Common myeloid progenitor, CD34-positive (primary cell): ENCODE measurements at regions not wholly inside any gene's neighbourhood (a gene's known extent, or its start where the extent isn't known, plus 50 kb on each side); places are given as distances from the start of the nearest gene placed in this dataset.

Source experiments
- CTCF ChIA-PET: fragments of 350-600 bp; sonication (Branson Sonifier 250); formaldehyde crosslinking; loops from one replicate; lab custom pipeline; 2021; ENCODE audit warnings: antibody characterized with exemption; lab: Charles Lee
- POLR2A ChIA-PET: fragments of 350-600 bp; sonication (Branson Sonifier 250); formaldehyde crosslinking; loops from one replicate; lab custom pipeline; 2021; ENCODE audit warnings: antibody characterized with exemption; lab: Charles Lee
- DNase-seq, 3 donors: peaks; one replicate each; pipeline versions ENCODE4 v3.0.0 to v3.0.0-alpha.2; 2013
- H3K27ac ChIP-seq, 2 experiments: 1 replicate in 1 of 2; 2 replicates in 1 of 2; pipeline ENCODE4 v1.7.0; 2013; ENCODE audit warnings: inconsistent platforms in 2 of 2, low read length in 2 of 2, mild to moderate bottlenecking in 2 of 2, low read depth in 1 of 2, moderate library complexity in 1 of 2; ENCODE audit not compliant: severe bottlenecking in 2 of 2, insufficient read depth in 1 of 2, poor library complexity in 1 of 2
- H3K27me3 ChIP-seq, 5 experiments: replicated peaks in 2 of 5; 1 replicate in 3 of 5; 2 replicates in 2 of 5; pipeline versions ENCODE4 v1.6.1 to v1.7.0; 2013; ENCODE audit warnings: low read length in 4 of 5, mild to moderate bottlenecking in 2 of 5, moderate library complexity in 2 of 5, inconsistent platforms in 1 of 5; ENCODE audit not compliant: insufficient read depth in 5 of 5, control insufficient read depth in 4 of 5
- H3K36me3 ChIP-seq, 4 experiments: 1 replicate in 2 of 4; 2 replicates in 2 of 4; pipeline versions ENCODE4 v1.6.1 to v1.7.0; 2013; ENCODE audit warnings: low read length in 3 of 4, control low read depth in 1 of 4, mild to moderate bottlenecking in 1 of 4; ENCODE audit not compliant: control insufficient read depth in 4 of 4, insufficient read depth in 4 of 4
- H3K4me1 ChIP-seq, 4 experiments: 1 replicate in 3 of 4; 2 replicates in 1 of 4; pipeline versions ENCODE4 v1.6.1 to v1.7.1; 2013; ENCODE audit warnings: low read length in 3 of 4, mild to moderate bottlenecking in 3 of 4, control low read depth in 1 of 4, inconsistent platforms in 1 of 4, moderate library complexity in 1 of 4; ENCODE audit not compliant: control insufficient read depth in 4 of 4, insufficient read depth in 4 of 4; ENCODE audit errors: control extremely low read depth in 1 of 4
- H3K4me3 ChIP-seq, 7 experiments: 1 replicate in 4 of 7; 2 replicates in 3 of 7; pipeline versions ENCODE4 v1.5.1 to v1.7.0; 2013; ENCODE audit warnings: mild to moderate bottlenecking in 7 of 7, low read length in 6 of 7, moderate library complexity in 6 of 7, inconsistent platforms in 2 of 7, low read depth in 2 of 7, control low read depth in 1 of 7; ENCODE audit not compliant: insufficient read depth in 4 of 7, control insufficient read depth in 1 of 7; ENCODE audit errors: extremely low read depth in 1 of 7
- H3K9me3 ChIP-seq, 5 experiments: 1 replicate in 4 of 5; 2 replicates in 1 of 5; pipeline versions ENCODE4 v1.6.1 to v1.7.1; 2013; ENCODE audit warnings: low read length in 4 of 5, mild to moderate bottlenecking in 2 of 5, inconsistent platforms in 1 of 5, low read depth in 1 of 5, moderate library complexity in 1 of 5; ENCODE audit not compliant: control insufficient read depth in 4 of 5, insufficient read depth in 2 of 5; ENCODE audit errors: control extremely low read depth in 1 of 5
- WGBS: methylation state at CpG from one replicate; pipeline ENCODE4 v1.1.5; 2013; ENCODE audit not compliant: insufficient coverage; 5-methylcytosine and 5-hydroxymethylcytosine counted together

DNA sequence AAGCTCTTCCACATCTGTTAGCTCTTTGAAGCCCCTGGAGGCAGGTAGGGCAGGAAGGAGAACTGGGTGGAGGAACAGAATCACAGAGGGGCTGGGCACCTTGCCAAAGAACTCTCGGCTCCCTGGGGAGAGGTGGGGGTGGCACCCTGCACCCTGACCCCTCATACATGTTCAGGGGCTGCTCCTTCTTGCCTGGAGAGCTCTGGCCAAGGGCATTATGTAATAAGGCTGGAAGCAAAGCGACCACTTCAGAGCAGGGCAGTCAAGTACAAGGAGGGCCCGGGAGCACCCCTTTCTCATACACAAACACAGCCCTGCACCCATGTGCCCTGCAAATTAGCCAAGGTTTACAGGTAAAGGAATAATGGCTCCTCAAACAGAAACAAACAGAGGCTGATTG, 351.9 kb upstream of the TSHZ3 start:
- no peak for DNase-seq
- POLR2A ChIA-PET, result no interaction called here
- WGBS, result no CpG with 5 or more reads among the region's 3 CpGs
- CTCF ChIA-PET, result no interaction called here
- Histone ChIP-seq H3K4me1 (no peaks in the 10 kb centered on the region), H3K36me3 (no peaks in the 10 kb centered on the region), H3K9me3 (peaks cover 0 to 6% (median 3%) of the 10 kb centered on the region in 5 experiments), H3K4me3 (no peak overlapping the region), H3K27ac (no peak overlapping the region), H3K27me3 (no peaks in the 10 kb centered on the region)

DNA sequence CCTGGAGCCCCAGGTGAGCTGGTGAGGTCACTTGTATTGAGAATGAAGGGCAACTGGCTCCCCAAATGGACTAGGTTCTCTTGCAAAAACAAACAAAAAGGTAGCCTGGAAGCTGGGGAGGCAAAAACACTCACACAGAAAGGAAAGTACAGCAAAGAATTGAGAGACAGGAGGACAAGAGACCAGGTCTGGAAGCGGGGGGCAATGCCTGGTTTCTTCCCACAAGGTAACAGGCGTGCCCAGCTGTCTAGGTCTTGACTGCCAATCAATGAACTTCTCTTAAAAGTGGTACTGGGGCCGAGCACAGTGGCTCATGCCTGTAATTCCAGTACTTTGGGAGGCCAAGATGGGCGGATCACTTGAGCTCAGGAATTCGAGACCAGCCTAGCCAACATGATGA, 356.4 kb upstream of the TSHZ3 start:
- Histone ChIP-seq H3K27ac (no peak overlapping the region), H3K9me3 (peaks cover 0 to 6% (median 0%) of the 10 kb centered on the region in 5 experiments), H3K36me3 (no peaks in the 10 kb centered on the region), H3K4me1 (no peaks in the 10 kb centered on the region), H3K27me3 (no peaks in the 10 kb centered on the region), H3K4me3 (no peak overlapping the region)
- no peak for DNase-seq
- POLR2A ChIA-PET, result no interaction called here
- CTCF ChIA-PET, result no interaction called here
- WGBS, result 97% methylated on average over 3 of the region's 5 CpGs

DNA sequence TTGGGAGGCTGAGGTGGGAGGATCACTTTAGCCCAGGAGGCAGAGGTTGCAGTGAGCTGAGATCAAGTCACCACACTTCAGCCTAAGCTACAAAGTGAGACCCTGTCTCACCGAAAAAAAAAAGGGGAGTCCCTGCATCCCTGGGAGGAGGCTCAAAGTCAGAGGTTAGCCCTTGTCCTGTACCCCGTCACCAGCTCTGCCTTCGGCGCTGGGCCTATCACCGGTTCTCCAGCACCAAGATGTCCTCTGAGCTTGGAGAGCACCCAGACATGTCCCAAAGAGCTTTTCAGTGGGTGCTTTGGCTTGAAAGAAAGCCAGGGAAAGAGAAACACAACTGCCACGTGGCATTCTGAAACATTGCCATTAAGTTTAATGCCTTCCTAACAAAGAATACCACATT, 356.9 kb upstream of the TSHZ3 start:
- no peaks in the 10 kb centered on the region for H3K27me3 ChIP-seq
- POLR2A ChIA-PET, result no interaction called here
- no peak for DNase-seq
- 96% methylated on average over 4 of the region's 6 CpGs for whole genome bisulfite sequencing
- H3K4me1 ChIP-seq, result no peaks in the 10 kb centered on the region
- H3K27ac ChIP-seq, result no peak overlapping the region
- H3K9me3 ChIP-seq, result peaks cover 0 to 6% (median 0%) of the 10 kb centered on the region in 5 experiments
- no peaks in the 10 kb centered on the region for H3K36me3 ChIP-seq
- CTCF ChIA-PET, result no interaction called here
- H3K4me3 ChIP-seq, result no peak overlapping the region

DNA sequence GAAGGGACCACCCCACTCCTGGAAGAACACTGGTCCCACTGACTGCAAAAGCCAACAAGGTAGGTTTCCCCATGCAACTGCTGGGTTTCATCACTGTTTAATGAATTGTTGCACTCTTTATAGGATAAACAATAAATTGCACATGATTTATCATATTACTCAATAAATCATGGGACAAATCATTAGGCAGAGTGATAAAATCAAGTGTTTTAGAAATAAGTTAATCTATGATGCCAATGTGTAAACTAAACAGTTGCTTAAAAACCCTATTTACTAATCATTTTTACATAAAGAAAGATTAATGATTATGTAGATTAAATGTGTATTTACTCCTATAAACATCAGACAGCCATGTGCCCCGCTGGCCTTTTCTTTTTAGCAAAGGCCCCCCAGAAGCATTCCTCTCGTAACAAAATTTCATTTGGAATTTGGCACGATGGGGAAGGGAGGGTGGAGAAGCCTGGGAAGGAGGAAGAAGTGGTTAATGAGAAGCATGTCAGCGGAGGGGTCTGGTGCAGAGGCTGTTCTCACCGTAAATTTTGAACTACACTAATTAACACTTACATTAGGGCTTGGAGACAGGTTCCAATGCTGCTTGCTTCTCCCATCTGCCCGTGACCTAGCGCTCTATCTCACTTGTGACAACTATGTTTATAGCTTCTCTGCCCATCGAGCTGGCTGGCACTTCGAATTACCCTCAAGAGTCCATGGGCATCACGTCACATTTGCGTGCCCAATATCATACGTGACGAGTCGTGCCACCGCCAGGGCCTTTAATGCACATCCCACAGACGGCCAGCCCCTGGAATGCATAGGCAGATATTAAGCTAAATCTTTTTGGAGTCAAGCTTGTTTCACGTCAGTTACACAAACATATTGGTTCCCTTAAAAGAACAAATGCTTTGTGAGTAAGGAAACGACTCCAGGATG, 357.7 kb upstream of the TSHZ3 start:
- CTCF ChIA-PET, result no interaction called here
- no peak for DNase-seq

DNA sequence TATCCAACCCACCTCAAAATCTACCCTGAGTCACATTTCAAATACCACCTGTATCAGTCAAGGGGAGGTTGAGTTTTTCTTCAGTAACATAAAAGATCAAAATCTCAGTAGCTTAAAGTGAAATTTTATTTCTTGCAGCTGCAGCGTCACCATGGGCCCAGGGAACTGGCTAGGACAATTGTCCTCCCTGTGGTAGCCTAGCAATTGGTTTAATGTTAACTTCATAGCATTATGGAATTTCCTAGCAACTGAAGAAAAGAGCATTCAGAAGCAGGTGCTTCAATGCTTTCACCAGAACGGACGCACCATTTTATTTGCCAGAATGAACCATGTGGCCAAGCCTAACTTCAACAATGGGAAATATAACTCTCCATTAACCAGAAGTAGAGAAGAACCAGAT, 359.3 kb upstream of the TSHZ3 start:
- H3K27me3 ChIP-seq, result no peaks in the 10 kb centered on the region

More for the DNA sequence above, 357.7 kb upstream of the TSHZ3 start:
- Histone ChIP-seq H3K27ac (no peak overlapping the region), H3K4me3 (no peak overlapping the region), H3K9me3 (peaks cover 0 to 6% (median 0%) of the 10 kb centered on the region in 5 experiments), H3K4me1 (no peaks in the 10 kb centered on the region), H3K27me3 (no peaks in the 10 kb centered on the region), H3K36me3 (no peaks in the 10 kb centered on the region)
- 95% methylated on average over 13 of the region's 18 CpGs for WGBS
- POLR2A ChIA-PET, result no interaction called here

DNA sequence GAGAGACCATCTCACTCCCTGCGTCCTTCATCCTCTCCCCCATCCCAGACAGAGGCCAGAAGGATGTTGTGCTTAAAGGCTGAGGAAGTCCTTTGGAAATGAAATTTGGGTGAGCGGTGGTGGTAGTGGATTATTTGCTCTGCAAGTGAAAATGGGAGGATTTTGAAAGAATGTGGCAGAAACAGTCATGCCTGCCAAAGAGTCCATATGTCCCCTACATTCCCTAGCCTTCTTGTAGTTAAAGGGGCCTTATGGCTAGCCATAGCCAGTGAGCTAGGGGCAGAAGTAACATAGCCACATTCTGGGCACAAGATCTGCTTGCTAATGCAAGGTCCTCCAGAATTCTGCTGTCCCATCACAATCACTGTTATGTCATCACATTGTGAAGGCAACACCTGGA, 360.2 kb upstream of the TSHZ3 start:
- no peaks in the 10 kb centered on the region for H3K36me3 ChIP-seq
- H3K27ac ChIP-seq, result no peak overlapping the region
- POLR2A ChIA-PET, result no interaction called here
- H3K4me3 ChIP-seq, result no peak overlapping the region
- no peaks in the 10 kb centered on the region for H3K4me1 ChIP-seq
- H3K9me3 ChIP-seq, result peaks cover 0 to 17% (median 2%) of the 10 kb centered on the region in 5 experiments
- no peaks in the 10 kb centered on the region for H3K27me3 ChIP-seq
- CTCF ChIA-PET, result no interaction called here
- no peak for DNase-seq
- WGBS, result no CpG with 5 or more reads among the region's 2 CpGs

More for the DNA sequence above, 359.3 kb upstream of the TSHZ3 start:
- Histone ChIP-seq H3K9me3 (peaks cover 0 to 13% (median 2%) of the 10 kb centered on the region in 5 experiments), H3K27ac (no peak overlapping the region), H3K4me1 (no peaks in the 10 kb centered on the region), H3K4me3 (no peak overlapping the region), H3K36me3 (no peaks in the 10 kb centered on the region)
- ChIA-PET CTCF (no interaction called here), POLR2A (no interaction called here)
- DNase-seq, result no peak
- 95% methylated on average over 2 of the region's 3 CpGs for WGBS

DNA sequence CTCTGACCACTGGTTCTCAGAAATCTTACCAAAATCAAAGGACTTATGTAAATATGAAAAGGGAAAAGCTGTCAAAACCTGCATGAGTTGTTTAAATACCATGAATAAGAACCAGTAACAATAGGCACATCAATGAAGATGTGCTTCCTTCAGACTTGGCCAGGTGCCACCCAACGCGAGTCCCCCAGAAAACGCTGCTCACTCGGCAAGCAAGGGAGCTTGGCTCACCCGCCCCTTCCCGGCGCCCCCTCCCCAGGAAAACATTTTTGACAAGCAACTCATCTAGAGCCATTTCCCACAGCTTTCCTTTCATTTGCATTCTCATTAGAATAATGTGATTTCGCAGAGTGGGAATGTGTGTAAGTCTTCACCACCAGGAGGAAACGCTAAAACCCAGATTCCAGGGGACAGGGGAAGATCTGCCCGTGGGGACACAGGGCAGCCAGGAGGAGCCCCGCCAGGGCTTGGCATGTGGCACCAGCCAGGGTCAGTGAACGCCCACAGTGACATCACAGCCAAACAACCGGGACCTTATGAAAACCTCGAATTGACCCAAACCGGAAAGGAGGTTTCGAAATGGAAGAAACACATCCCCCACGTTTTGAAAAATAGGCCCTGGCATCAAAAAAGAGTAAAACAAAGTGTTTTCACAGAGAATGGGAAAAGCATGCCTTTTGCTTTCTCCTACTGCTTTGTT, 366.2 kb upstream of the TSHZ3 start:
- ChIA-PET CTCF (no interaction called here), POLR2A (no interaction called here)
- Histone ChIP-seq H3K4me1 (no peaks in the 10 kb centered on the region), H3K27ac (no peak overlapping the region), H3K4me3 (no peak overlapping the region), H3K9me3 (peaks cover 0 to 17% (median 2%) of the 10 kb centered on the region in 5 experiments), H3K36me3 (no peaks in the 10 kb centered on the region), H3K27me3 (peaks cover 0 to 7% (median 1%) of the 10 kb centered on the region in 5 experiments)
- DNase-seq, result peak in 2 of 3 donors; percentile 2 to 12
- 71% methylated on average over 13 of the region's 17 CpGs for WGBS
